ENCODE measurements at regions not wholly inside any gene's neighbourhood (a gene's known extent, or its start where the extent isn't known, plus 50 kb on each side); places are given as distances from the start of the nearest gene placed in this dataset.

DNA sequence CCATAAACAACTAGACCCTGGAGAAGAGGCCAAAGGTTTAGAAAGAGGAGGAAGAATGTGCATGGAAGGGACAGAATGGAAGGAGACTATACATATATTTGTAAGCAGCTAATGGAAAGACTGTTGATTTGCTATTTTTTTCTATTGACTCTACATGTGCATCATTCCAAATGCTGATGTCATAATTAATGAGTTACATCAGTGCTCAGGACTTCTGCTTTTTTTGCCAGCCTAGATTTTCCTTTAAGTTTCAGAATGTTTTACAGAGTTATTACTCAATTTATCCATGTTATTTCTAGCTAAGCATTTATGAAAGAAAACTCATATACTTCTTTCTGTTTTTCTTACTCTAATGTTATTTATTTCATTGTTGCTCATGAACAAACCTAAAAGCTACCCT lies 62.6 kb upstream of the VGLL3 start:
- TF ChIP-seq, protein P1, sequence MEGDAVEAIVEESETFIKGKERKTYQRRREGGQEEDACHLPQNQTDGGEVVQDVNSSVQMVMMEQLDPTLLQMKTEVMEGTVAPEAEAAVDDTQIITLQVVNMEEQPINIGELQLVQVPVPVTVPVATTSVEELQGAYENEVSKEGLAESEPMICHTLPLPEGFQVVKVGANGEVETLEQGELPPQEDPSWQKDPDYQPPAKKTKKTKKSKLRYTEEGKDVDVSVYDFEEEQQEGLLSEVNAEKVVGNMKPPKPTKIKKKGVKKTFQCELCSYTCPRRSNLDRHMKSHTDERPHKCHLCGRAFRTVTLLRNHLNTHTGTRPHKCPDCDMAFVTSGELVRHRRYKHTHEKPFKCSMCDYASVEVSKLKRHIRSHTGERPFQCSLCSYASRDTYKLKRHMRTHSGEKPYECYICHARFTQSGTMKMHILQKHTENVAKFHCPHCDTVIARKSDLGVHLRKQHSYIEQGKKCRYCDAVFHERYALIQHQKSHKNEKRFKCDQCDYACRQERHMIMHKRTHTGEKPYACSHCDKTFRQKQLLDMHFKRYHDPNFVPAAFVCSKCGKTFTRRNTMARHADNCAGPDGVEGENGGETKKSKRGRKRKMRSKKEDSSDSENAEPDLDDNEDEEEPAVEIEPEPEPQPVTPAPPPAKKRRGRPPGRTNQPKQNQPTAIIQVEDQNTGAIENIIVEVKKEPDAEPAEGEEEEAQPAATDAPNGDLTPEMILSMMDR (IDR thresholded peaks at IDR 0.05 in 4 of 5, conservative IDR thresholded peaks at IDR 0.05 in 1 of 5) = no peak
- TF ChIP-seq POLR2A (IDR thresholded peaks at IDR 0.05) = no peak

Measured in gastrocnemius medialis (tissue), 4 donors.